HG02852 (cell line): ENCODE measurements at regions not wholly inside any gene's neighbourhood (a gene's known extent, or its start where the extent isn't known, plus 50 kb on each side); places are given as distances from the start of the nearest gene placed in this dataset.
"Not testable (repeated sequence)": the region's sequence is repeated elsewhere in the genome, so short reads cannot be mapped to it uniquely, and the experiment has no call there.

Source experiments
- ATAC-seq: cut with Tn5 transposase; IDR thresholded peaks from one replicate; pipeline ENCODE4 v1.9.1; 2021; ENCODE audit warnings: mild to moderate bottlenecking, moderate library complexity; ENCODE audit not compliant: unreplicated experiment

GRCh38 chrX:39425124-39425806 lies 624.0 kb downstream of the MID1IP1 start:
- ATAC-seq, result no peak

- no peak for ATAC-seq
Measured at GRCh38 chrX:39426101-39426500, 624.8 kb downstream of the MID1IP1 start.

GRCh38 chrX:39427492-39427891 lies 626.2 kb downstream of the MID1IP1 start:
- ATAC-seq, result no peak

GRCh38 chrX:39427906-39428305 lies 626.6 kb downstream of the MID1IP1 start:
- ATAC-seq, result no peak

- no peak for ATAC-seq
Measured at GRCh38 chrX:39430551-39430950, 629.3 kb downstream of the MID1IP1 start.

GRCh38 chrX:39431893-39432292 lies 630.6 kb downstream of the MID1IP1 start:
- no peak for ATAC-seq

- not testable (repeated sequence) for ATAC-seq
Measured at GRCh38 chrX:39434671-39435070, 633.4 kb downstream of the MID1IP1 start.

GRCh38 chrX:39436538-39436937 lies 635.3 kb downstream of the MID1IP1 start:
- ATAC-seq, result not testable (repeated sequence)

- ATAC-seq, result no peak
Measured at GRCh38 chrX:39437670-39438441, 636.6 kb downstream of the MID1IP1 start.

GRCh38 chrX:39438603-39439602 lies 637.6 kb downstream of the MID1IP1 start:
- ATAC-seq, result no peak

- peak; percentile 63 for ATAC-seq
Measured at GRCh38 chrX:39439906-39440798, 638.9 kb downstream of the MID1IP1 start.

GRCh38 chrX:39440799-39441284 lies 639.6 kb downstream of the MID1IP1 start:
- peak; percentile 15 for ATAC-seq

- ATAC-seq, result peak; percentile 49
Measured at GRCh38 chrX:39442332-39442731, 641.1 kb downstream of the MID1IP1 start.

- no peak for ATAC-seq
Measured at GRCh38 chrX:39443240-39443639, 642.0 kb downstream of the MID1IP1 start.

- ATAC-seq, result no peak
Measured at GRCh38 chrX:39445336-39445735, 644.1 kb downstream of the MID1IP1 start.

- ATAC-seq, result no peak
Measured at GRCh38 chrX:39449352-39449751, 648.1 kb downstream of the MID1IP1 start.

GRCh38 chrX:39450234-39450977 lies 647.4 kb downstream of the BCOR start:
- ATAC-seq, result no peak

- no peak for ATAC-seq
Measured at GRCh38 chrX:39451046-39451445, 646.7 kb downstream of the BCOR start.

- ATAC-seq, result no peak
Measured at GRCh38 chrX:39452401-39452800, 645.4 kb downstream of the BCOR start.
